B cell (primary cell): ENCODE measurements at regions not wholly inside any gene's neighbourhood (a gene's known extent, or its start where the extent isn't known, plus 50 kb on each side); places are given as distances from the start of the nearest gene placed in this dataset.
"Not testable (repeated sequence)": the region's sequence is repeated elsewhere in the genome, so short reads cannot be mapped to it uniquely, and the experiment has no call there.

Experiments
- ATAC-seq: fragments of 200-7000 bp; cut with Tn5 transposase; one replicate; pipeline ENCODE4 v1.10.0; 2021; ENCODE audit warnings: low read depth, mild to moderate bottlenecking, moderate number of reproducible peaks, moderate library complexity
- CTCF ChIA-PET: fragments of 350-600 bp; sonication (Branson Sonifier 250); formaldehyde crosslinking; loops from one replicate; lab custom pipeline; 2021; ENCODE audit warnings: antibody characterized with exemption, inconsistent platforms; lab: Charles Lee
- POLR2A ChIA-PET: fragments of 350-600 bp; sonication (Branson Sonifier 250); formaldehyde crosslinking; loops from one replicate; lab custom pipeline; 2021; ENCODE audit warnings: antibody characterized with exemption; lab: Charles Lee
- DNase-seq: peaks from one replicate; pipeline ENCODE4 v3.0.0; 2013
- H2AFZ ChIP-seq: 2 replicates; pipeline ENCODE4 v1.6.1; 2012; ENCODE audit warnings: mild to moderate bottlenecking, low read depth, low read length; ENCODE audit not compliant: insufficient read depth, poor library complexity, severe bottlenecking
- H3K27ac ChIP-seq, 2 donors: 1 replicate in 1 of 2; 2 replicates in 1 of 2; pipeline ENCODE4 v1.5.1; 2012 to 2013; ENCODE audit warnings: low read length in 2 of 2, mild to moderate bottlenecking in 2 of 2, moderate library complexity in 1 of 2
- H3K27me3 ChIP-seq, 4 experiments: fragments of 200-600 bp in 1 of 4; sonication (generic) in 1 of 4; replicated peaks in 1 of 4; 1 replicate in 2 of 4; 2 replicates in 2 of 4; pipeline versions ENCODE4 v1.6.1 to v1.7.0; 2013 to 2016; ENCODE audit warnings: low read length in 3 of 4, mild to moderate bottlenecking in 2 of 4, mixed read lengths in 1 of 4, moderate library complexity in 1 of 4; ENCODE audit not compliant: insufficient read depth in 4 of 4, control insufficient read depth in 3 of 4; ENCODE audit errors: control extremely low read depth in 1 of 4
- H3K36me3 ChIP-seq, 2 experiments: replicated peaks in 1 of 2; 1 replicate in 1 of 2; 2 replicates in 1 of 2; pipeline versions ENCODE4 v1.6.1 to v1.7.1; 2013; ENCODE audit warnings: low read length in 1 of 2; ENCODE audit not compliant: insufficient read depth in 2 of 2, control insufficient read depth in 1 of 2; ENCODE audit errors: control extremely low read depth in 1 of 2, extremely low read depth in 1 of 2
- H3K4me1 ChIP-seq, 2 donors: fragments of 200-600 bp in 1 of 2; sonication (generic) in 1 of 2; 1 replicate in 1 of 2; 2 replicates in 1 of 2; pipeline versions ENCODE4 v1.5.1 to v1.6.1; 2013 to 2017; ENCODE audit warnings: low read length in 2 of 2; ENCODE audit not compliant: control insufficient read depth in 2 of 2, insufficient read depth in 2 of 2
- H3K4me2 ChIP-seq: replicated peaks from 2 replicates; pipeline ENCODE3; 2012; ENCODE audit warnings: mild to moderate bottlenecking, low read depth, low read length; ENCODE audit not compliant: poor library complexity, severe bottlenecking
- H3K4me3 ChIP-seq, 5 experiments: fragments of 200-600 bp in 1 of 5; sonication (generic) in 1 of 5; 1 replicate in 3 of 5; 2 replicates in 2 of 5; pipeline versions ENCODE4 v1.5.1 to v1.7.0; 2011 to 2016; ENCODE audit warnings: low read length in 4 of 5, mild to moderate bottlenecking in 4 of 5, low read depth in 2 of 5, control low read depth in 1 of 5, moderate library complexity in 1 of 5; ENCODE audit not compliant: insufficient read depth in 1 of 5; ENCODE audit errors: control extremely low read depth in 1 of 5, extremely low read depth in 1 of 5
- H3K79me2 ChIP-seq: fragments of 200-600 bp; sonication (generic); one replicate; pipeline ENCODE4 v1.6.0; 2016; ENCODE audit warnings: low read length; ENCODE audit not compliant: control insufficient read depth, insufficient read depth
- H3K9ac ChIP-seq: fragments of 200-600 bp; sonication (generic); 2 replicates; pipeline ENCODE4 v1.6.1; 2017; ENCODE audit warnings: mild to moderate bottlenecking, low read length, moderate library complexity
- H3K9me3 ChIP-seq, 3 donors: one replicate each; pipeline versions ENCODE4 v1.6.1 to v1.7.1; 2013; ENCODE audit warnings: low read length in 2 of 3; ENCODE audit not compliant: control insufficient read depth in 2 of 3, insufficient read depth in 1 of 3; ENCODE audit errors: control extremely low read depth in 1 of 3
- H4K20me1 ChIP-seq: 2 replicates; pipeline ENCODE4 v1.6.0; 2012; ENCODE audit warnings: mild to moderate bottlenecking, low read length; ENCODE audit not compliant: insufficient read depth, control insufficient read depth, poor library complexity, severe bottlenecking
- H3K27ac Mint-ChIP-seq: one replicate; pipeline ENCODE4 v1.8.0; 2021; ENCODE audit warnings: mixed read lengths
- H3K27me3 Mint-ChIP-seq: one replicate; pipeline ENCODE4 v1.8.0; 2021; ENCODE audit warnings: mixed read lengths
- H3K4me1 Mint-ChIP-seq: one replicate; pipeline ENCODE4 v1.8.0; 2021; ENCODE audit warnings: mixed read lengths
- H3K4me3 Mint-ChIP-seq: one replicate; pipeline ENCODE4 v1.8.0; 2021; ENCODE audit warnings: mixed read lengths
- H3K9me3 Mint-ChIP-seq: one replicate; pipeline ENCODE4 v1.8.0; 2022; ENCODE audit warnings: mixed read lengths; ENCODE audit not compliant: insufficient read depth
- WGBS: methylation state at CpG from one replicate; pipeline ENCODE4 v1.1.5; 2013; ENCODE audit warnings: missing lambda C conversion rate; ENCODE audit not compliant: insufficient coverage; 5-methylcytosine and 5-hydroxymethylcytosine counted together
- intact Hi-C: fragments of 100-400 bp; cut with micrococcal nuclease; formaldehyde crosslinking; loops from one replicate; pipeline ENCODE4 v1.10.0; 2022

- H3K27ac ChIP-seq, CTCF ChIA-PET, H3K27me3 ChIP-seq, H2AFZ ChIP-seq, H3K4me3 ChIP-seq, POLR2A ChIA-PET, H3K4me3 Mint-ChIP-seq, H3K79me2 ChIP-seq, H3K27me3 Mint-ChIP-seq, intact Hi-C loops, DNase-seq, H3K36me3 ChIP-seq, H3K27ac Mint-ChIP-seq, H3K4me1 Mint-ChIP-seq, H3K4me1 ChIP-seq, H4K20me1 ChIP-seq, H3K9me3 ChIP-seq, ATAC-seq, H3K4me2 ChIP-seq, H3K9ac ChIP-seq, H3K9me3 Mint-ChIP-seq: not testable (repeated sequence)
- WGBS, result 100% methylated on average over 1 of the region's 3 CpGs
These were observed 2888.1 kb downstream of the RPIA start for GRCh38 chr2:91579555-91579954.

GRCh38 chr2:91580043-91580442 is 2888.6 kb downstream of the RPIA start:
- H3K4me3 Mint-ChIP-seq, H3K4me3 ChIP-seq, H3K27ac Mint-ChIP-seq, CTCF ChIA-PET, H3K9me3 Mint-ChIP-seq, H3K36me3 ChIP-seq, intact Hi-C loops, H4K20me1 ChIP-seq, H3K27me3 ChIP-seq, H3K79me2 ChIP-seq, H3K4me2 ChIP-seq, ATAC-seq, DNase-seq, H3K4me1 Mint-ChIP-seq, H3K9me3 ChIP-seq, H2AFZ ChIP-seq, H3K9ac ChIP-seq, H3K27me3 Mint-ChIP-seq, H3K4me1 ChIP-seq, POLR2A ChIA-PET, H3K27ac ChIP-seq: not testable (repeated sequence)
- WGBS, result 87% methylated on average over 4 of the region's 4 CpGs

- H3K27ac Mint-ChIP-seq, H3K4me2 ChIP-seq, H3K4me1 Mint-ChIP-seq, H3K4me3 Mint-ChIP-seq, intact Hi-C loops, H3K9me3 Mint-ChIP-seq, H3K79me2 ChIP-seq, CTCF ChIA-PET, DNase-seq, H3K4me3 ChIP-seq, H3K36me3 ChIP-seq, H3K27ac ChIP-seq, POLR2A ChIA-PET, H2AFZ ChIP-seq, H3K27me3 ChIP-seq, H3K4me1 ChIP-seq, H3K9ac ChIP-seq, H4K20me1 ChIP-seq, ATAC-seq: not testable (repeated sequence)
- peaks cover 0 to 16% (median 0%) of the 10 kb centered on the region in 3 donors for H3K9me3 ChIP-seq
- WGBS, result 84% methylated on average over 4 of the region's 6 CpGs
- peaks cover 24% of the 10 kb centered on the region for H3K27me3 Mint-ChIP-seq
These were observed 2895.6 kb downstream of the RPIA start for GRCh38 chr2:91587098-91587497.

GRCh38 chr2:91587908-91588535 is 2896.5 kb downstream of the RPIA start:
- H3K27ac ChIP-seq, DNase-seq, H3K4me1 Mint-ChIP-seq, ATAC-seq, H3K27ac Mint-ChIP-seq, H2AFZ ChIP-seq, H3K9ac ChIP-seq, H3K36me3 ChIP-seq, POLR2A ChIA-PET, intact Hi-C loops, H4K20me1 ChIP-seq, H3K4me2 ChIP-seq, H3K4me1 ChIP-seq, H3K4me3 ChIP-seq, H3K27me3 ChIP-seq, H3K79me2 ChIP-seq, H3K9me3 Mint-ChIP-seq, CTCF ChIA-PET, H3K4me3 Mint-ChIP-seq: not testable (repeated sequence)
- H3K9me3 ChIP-seq, result peaks cover 0 to 16% (median 0%) of the 10 kb centered on the region in 3 donors
- 92% methylated on average over 5 of the region's 17 CpGs for WGBS
- H3K27me3 Mint-ChIP-seq, result peaks cover 24% of the 10 kb centered on the region
